Stimulated activated CD4-positive, alpha-beta T cell treated with anti-CD3 and anti-CD28 coated beads, Interleukin-12 subunit alpha, Interleukin-12 subunit beta, amount 100 ng/mL, for 24 hours (primary cell): ENCODE measurements at regions not wholly inside any gene's neighbourhood (a gene's known extent, or its start where the extent isn't known, plus 50 kb on each side); places are given as distances from the start of the nearest gene placed in this dataset.
"Not testable (repeated sequence)": the region's sequence is repeated elsewhere in the genome, so short reads cannot be mapped to it uniquely, and the experiment has no call there.

ENCODE experiments used
- DNase-seq, 2 experiments: peaks; one replicate each; pipeline ENCODE4 v3.0.0-alpha.2; 2020; ENCODE audit warnings: low read depth in 2 of 2

DNA sequence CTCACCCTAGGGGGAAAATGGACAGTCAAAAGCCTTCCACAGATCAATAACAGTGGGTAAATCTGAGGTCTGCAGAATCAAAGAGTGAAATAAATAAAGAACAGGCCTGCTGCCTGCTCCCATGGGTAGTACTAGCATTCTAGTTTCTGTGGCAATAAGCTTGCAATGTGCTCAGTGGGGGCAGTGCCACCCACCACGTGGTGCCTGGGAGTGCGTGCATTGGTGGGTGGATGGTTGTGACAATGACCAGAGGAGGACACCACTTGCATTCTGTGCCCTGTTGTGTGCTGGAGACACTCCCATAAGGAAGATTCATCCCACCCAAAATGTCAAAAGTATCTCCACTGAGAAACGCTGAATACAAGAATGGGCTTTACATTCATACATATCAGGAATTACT, 95.5 kb upstream of the NEDD9 start:
- no peak for DNase-seq

DNA sequence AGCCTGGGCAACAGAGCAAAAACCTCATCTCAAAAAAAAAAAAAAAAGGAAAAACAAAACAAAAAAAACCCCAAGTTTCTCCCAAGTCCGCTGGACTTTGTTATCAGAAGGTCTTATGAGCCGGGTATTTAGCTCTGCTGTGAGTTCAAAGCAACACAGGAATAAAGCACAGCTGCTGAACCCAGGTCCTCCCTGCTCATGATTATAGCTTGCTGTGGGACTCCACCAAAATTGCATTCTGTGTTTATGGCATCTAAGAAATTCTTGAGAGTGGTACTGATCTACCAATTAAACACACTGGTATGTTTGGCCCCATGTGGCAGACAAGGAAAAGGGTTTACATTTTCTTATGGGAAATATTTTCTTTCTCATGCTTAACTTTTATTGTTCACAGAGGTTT, 93.6 kb upstream of the NEDD9 start:
- DNase-seq = no peak

DNA sequence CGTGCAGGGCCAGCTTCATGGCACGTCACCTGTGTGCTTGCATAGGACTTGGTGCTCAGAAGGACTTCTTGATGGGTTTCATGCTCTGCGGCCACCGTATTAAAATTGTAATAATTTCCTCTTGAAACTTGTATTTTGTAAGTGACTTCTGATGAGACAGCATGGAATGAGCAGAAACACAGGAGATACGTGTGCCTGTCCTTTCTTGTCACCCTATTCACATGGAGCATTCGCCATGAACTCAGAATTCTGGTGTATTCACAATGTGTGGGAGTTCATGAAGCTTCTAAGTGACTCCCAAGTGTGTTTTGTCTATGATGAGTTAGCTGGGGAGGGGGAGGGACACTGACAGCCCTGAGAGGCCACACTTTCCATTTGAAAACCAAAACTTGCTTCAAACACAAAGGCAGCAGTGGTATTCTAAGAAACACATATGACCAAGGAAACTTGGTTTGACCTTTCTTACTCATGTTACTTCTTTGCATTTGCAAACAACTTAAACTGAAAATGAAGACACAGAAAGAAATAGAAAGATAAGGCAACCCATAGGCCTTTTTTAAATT, 92.1 kb upstream of the NEDD9 start:
- DNase-seq = peak; percentile 35 to 46

DNA sequence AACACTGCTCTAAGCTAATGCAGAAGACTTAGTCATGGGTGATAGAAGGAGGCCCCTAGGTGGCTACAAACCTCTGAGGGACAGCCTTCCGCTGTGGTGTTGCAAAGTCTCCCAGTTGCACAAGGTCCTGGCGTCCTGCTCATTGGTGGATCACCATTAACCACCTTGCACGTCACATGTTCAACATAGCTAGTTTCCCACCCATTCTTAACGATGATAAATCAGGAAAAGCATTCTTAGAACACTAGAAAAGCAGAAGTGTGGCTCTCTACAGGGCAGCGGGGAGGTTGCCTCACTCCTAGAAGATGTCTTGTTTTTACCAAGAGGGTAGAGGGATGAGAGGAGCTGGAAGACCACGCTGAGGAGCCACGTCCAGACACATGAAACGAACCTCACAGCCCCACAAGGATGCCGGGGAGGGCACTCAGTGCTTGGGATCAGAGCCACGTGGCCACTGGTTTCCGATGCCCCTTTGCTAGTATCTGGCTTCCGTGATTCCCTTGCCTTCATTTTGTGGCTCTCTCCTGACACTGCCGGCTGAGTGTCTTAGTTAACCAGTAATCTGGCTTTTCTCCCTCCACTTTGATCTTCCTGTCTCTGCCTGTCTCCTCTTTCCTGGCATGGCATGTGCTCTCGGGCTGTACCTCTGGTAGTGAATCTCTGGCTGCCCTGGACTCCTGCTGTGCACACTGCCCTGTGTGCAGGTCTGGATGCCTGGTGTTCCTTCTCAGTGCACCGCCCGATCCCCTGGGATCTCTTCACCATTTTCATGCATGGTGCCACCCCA, 91.4 kb upstream of the NEDD9 start:
- DNase-seq = no peak

DNA sequence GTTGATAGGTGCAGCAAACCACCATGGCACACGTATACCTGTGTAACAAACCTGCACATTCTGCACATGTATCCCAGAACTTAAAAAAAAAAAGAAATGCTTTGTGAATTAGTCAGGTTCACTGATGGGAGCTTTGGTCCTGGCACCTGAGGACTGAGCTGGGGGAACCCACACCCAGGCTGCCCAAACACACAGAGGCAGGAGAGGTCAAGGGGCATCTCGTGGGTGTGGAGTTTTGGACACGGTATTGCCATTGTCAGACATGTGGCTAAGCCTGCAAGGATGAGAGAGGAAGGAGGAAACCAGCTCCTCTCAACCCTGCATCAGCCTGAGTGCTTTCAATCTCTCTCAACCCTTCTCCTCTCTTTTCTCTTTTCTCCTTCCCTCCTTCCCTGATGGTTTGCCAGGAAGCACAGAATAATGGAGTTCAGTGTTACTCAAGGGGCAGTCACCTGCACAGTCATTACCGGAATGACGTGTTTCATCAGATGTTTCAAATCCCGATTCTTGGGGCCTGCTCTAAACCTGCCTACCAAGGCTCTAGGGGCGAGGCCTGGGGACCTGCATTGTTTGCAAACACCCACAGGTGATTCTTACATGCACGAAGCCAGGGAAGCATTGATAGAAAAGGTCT, 89.9 kb upstream of the NEDD9 start:
- DNase-seq = no peak

DNA sequence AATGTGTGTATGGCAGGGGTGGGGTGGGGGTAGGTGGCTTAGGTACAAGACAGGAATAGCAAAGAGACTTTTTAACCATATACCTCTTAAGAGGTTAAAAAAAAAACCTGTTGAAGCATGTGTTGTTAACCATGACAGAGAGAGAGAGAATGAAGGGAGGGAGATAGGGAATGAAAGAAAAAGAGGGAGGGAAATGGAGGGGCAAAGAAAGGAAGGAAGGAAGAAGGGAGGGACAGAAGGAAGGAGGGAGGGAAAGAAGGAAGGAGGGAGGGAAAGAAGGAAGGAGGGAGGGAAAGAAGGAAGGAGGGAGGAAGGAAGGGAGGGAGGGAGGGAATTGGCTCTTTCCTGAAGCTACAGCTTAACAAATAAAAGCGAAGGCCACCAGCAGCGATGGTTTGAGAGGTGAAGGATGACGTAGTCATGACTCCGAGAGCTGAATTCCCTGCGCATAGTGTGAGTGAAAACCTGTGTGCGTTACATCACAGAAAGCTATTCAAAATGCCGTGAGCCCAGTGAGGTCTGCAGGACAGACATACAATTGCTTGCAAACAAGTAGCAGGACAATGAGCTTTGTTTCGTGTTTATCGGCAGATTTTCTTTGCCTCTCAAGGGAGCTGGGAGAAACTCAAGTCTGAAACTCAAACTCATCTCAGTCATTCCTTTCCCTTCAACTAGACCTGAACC, 88.6 kb upstream of the NEDD9 start:
- DNase-seq = no peak

DNA sequence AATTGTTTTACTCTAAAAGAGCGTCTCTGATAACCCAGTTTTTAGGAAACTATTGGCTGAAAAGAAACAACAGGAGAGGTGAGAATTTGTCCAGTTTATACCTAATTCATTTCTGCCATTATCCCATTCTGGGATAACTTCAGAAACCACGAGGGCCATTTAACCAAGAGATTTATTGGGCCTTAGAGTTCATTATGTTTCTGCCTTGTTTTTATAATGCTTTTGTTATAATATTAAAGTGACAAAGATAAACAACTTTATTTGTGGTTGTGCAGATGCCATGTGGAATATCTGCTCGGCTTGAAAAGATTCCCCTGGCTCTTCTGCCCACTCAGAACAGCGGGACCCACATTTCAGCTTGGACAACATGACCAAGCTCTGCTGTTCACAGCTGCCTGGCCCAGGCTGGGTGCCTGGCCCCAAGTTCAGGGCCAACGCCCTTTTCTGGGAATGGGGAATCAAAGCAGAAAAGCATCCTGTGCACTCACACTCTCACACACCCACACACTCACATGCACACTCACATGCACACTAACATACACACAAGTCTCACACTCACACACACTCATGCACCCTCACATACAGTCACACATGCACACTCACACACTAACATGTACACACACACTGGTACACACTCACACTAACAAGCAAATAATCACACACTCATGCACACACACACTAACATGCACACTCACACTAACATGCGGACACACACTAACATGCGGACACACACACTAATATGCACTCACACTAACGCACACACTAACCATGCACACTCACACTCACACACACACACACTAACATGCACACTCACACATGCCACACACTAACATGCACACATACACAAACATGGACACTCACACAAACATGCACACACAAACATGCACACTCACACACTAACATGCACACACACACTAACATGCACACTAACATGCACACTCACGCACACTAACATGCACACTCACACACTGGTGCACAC, 86.7 kb upstream of the NEDD9 start:
- no peak for DNase-seq

DNA sequence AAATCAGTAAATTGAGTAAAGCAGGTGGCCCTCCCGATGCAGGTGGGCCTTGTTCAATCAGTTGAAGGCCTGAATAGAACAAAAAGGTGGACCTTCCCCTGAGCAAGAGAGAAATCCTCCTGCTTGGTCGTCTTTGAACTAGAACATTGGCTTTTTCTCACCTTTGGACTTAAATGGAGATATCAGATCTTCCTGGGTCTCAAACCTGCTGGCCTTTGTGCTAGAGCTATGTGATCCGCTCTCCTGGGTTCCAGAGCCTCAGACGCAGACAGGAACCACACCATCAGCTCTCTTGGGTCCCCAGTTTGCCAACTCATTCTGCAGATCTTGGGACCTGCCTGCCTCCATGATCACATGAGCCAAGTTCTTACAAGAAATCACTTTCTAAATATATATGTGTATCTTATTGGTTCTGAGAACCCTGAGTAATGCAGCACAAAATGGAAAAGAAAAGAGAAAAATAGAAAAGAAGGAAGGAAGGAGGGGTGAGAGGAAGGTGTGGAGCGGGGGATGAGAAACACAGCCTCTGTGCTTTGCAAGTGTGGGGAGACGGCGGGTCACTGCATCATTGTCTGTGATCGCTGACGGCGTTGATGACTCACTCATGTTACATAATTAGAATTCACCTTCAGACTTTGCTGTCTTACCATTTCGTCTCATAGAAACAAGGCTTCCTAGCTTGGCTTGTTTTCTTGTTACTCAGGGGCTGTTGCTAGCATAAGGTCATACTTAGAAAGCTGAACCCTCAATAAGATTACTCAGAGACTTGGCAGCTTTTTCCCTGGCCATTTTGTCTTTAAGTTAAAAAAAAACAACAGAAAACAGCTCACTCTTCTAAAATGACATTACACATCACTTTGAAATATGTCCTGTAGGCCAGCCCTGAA, 85.7 kb upstream of the NEDD9 start:
- DNase-seq = peak; percentile 33 to 53

DNA sequence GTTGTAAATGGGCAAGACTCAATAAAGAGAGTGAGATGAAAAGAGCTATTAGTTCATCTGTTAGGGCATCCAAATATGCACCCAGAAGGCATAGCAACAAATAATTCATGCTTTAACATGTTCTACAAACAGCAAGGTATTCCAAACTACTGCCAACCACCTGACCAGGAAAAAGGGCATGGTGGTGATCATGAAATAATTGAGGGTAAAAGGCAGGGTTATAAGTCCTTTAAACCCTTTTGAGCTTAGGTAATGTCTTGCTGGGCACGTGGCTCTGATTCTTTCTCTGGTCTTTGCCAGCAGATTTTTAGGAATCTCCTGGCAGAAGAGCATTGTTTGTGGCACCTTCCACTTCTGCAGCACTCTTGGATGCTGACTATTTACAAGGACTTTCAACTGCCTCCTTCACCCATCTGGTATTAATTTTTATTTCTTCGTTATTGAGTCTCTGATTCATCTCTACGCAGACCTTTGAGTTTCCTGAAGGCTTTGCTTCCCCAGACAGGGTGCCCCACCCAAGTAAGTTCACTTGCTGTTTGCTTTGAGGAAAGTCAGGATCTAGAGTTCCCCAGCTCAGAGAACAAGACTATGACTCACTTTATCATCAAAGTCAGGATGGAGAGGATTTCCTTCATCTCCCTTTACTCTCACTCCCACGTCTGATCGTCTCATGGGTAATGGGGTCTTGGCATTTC, 83.4 kb upstream of the NEDD9 start:
- no peak for DNase-seq

DNA sequence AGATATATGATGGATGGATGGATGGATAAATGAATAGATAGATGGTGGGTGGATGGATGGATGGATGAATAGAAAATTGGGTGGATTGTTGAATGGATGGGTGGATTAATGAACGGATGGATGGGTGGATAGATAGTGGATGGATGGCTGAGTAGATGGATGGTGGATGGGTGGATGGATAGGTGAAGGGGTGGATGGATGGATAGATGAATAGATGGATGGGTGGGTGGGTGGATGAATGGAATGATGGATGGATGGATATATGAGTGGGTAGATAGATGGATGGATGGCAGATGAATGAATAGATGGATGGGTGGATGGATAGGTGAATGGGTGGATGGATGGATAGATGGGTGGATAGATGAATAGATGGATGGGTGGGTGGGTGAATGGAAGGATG, 80.7 kb upstream of the NEDD9 start:
- no peak for DNase-seq

DNA sequence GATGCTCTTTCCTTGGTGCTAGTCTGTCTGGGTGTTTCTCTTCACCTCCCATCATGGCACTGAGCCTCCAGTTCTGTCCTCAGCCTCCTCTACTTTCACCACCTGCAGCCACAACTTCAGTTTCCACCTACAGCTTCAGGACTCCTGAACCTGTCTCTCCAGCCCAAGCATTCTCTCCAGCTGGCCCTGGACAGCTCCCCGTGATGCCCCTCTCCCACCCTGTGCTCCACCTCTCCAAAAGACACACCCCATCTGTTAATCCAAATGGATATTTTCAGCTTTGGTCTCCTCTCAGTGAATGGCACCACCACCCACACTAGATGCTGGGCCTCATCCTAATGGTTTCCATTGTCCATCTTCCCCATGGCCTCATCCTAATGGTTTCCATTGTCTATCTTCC, 79.5 kb upstream of the NEDD9 start:
- DNase-seq = no peak

DNA sequence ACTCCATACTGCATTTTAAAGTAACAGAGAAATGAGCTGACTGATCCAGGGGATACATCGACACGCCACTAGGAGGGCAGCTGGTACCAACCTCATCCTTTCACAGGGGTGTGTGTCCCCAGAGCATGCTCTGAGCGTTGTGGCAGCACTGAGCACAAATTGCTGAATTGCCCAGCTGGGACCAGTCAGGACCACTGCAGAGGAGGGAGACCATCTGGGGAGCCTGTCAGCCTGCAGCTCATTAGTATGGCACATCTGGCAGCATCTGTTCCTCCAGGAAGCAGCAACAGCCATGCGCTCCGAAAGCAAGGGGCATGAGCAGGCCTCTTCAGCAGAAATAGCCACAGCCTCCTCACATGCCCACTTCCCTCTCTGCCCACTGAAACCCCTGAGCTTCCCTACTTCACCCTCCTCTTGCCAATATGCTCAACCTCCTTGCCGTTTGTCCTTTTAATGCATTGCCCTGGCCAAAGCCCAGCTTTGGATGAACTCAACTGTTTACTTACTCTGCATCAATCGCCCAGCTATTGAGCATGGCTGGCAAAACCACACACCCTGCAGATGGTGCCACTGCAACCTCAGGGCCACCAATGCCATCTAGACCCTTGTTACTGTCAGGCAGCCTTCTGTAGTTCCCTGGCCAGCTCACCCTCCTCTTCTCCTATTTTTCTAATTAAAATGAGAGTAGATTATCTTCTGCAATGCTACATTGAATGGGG, 77.6 kb upstream of the NEDD9 start:
- DNase-seq = no peak

DNA sequence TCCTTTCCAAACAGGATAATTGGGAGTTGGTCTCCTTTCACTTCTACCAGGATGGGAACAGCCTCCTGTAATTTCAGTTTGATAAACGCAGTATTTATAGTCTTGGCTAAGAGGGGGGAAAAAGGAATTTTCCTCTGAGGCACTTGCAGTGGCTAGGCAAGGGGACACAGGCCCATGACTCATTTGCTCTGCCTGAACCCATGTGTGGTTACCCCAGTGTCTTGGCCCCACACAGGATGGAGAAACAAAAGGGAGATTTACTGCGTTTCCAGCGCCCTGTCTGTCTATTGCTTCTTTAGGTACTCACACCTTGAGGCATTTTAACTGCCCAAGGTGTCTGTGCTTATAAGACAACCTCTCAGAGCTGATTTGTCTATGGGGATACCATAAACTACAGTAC, 74.8 kb upstream of the NEDD9 start:
- no peak for DNase-seq

DNA sequence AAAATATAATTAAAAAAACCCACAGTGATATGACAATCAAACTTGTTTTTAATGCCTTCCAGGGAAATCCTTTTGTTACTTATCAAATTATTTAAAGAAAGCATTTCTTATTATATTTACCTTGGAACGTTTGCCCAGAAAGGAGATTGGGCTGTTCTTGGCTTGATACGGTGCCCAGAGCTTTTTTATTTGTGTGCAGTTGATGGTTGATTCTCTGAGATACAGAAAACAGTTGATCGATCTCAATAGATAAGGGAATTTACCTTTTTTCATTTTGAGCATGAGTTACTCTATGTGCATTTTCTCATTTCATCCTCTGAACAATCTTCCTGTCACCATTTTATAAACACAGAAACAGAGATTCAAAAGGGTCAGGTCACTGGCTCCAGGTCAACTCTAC, 72.5 kb upstream of the NEDD9 start:
- DNase-seq = no peak

DNA sequence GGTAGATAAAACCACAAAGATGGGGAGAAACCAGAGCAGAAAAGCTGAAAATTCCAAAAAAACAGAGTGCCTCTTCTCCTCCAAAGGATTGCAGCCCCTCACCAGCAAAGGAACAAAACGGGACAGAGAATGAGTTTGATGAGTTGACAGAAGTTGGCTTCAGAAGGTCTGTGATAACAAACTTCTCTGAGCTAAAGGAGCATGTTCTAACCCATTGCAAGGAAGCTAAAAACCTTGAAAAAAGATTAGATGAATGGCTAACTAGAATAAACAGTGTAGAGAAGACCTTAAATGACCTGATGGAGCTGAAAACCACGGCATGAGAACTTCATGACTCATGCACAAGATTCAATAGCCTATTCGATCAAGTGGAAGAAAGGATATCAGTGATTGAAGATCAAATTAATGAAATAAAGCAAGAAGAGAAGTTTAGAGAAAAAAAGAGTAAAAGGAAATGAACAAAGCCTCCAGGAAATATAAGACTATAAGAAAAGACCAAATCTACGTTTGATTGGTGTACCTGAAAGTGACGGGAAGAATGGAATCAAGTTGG, 67.5 kb upstream of the NEDD9 start:
- DNase-seq = not testable (repeated sequence)

DNA sequence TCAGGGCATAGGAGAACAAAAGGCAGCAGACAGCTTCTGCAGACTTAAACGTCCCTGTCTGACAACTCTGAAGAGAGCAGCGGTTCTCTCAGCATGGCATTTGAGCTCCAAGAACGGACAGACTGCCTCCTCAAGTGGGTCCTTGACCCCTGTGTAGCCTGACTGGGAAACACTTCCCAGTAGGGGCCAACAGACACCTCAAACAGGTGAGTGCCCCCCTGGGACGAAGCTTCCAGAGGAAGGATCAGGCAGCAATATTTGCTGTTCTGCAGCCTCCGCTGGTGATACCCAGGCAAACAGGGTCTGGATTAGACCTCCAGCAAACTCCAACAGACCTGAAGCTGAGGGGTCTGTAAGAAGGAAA, 66.9 kb upstream of the NEDD9 start:
- not testable (repeated sequence) for DNase-seq

DNA sequence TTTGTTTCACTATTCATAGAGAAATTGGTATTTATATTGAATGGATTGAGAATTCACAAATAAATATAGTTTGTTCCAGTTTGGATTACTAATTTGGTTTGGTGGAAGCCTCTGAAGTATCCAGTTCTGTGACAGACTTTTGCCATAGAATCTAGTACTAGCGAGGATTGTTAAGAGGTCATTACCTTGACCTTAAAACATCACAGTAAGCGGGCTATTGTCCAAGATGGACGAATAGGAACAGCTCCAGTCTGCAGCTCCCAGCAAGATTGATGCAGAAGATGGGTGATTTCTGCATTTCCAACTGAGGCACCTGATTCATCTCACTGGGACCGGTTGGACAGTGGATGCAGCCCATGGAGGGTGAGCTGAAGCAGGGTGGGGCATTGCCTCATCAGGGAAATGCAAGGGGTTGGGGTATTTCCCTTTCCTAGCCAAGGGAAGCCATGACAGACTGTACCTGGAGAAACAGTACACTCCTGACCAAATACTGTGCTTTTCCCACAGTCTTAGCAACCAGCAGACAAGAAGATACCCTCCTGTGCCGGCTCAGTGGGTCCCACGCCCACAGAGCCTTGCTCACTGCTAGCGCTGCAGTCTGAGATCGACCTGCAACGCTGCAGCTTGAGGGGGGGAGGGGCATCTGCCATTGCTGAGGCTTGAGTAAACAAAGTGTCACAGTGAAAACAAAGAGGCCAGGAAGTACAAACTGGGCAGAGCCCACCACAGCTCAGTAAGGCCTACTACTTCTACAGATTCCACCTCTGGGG, 66.4 kb upstream of the NEDD9 start:
- no peak for DNase-seq

DNA sequence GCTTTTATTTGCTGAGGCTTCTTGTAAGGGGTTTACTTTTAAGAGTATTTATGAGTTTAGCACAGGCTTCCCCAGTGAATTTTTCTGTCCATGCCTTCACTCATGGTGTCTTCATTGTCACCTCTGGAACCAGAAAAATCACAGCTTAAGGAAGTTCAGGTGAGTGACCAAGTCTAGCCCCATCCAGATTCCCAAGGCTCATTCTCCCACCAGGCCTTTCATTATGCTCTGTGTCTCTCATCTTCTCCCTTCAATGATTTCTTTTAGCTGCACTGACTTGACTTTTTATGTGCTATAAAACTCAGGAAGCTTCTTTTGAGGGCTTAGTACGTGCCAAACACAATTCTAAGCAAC, 64.9 kb upstream of the NEDD9 start:
- no peak for DNase-seq
